ENCODE measurements at regions not wholly inside any gene's neighbourhood (a gene's known extent, or its start where the extent isn't known, plus 50 kb on each side); places are given as distances from the start of the nearest gene placed in this dataset.

- TF ChIP-seq SUZ12 (IDR thresholded peaks at IDR 0.05; ENCODE audit: extremely low read depth, insufficient read depth, insufficient read length) (no peak), YY1 (IDR thresholded peaks at IDR 0.05; ENCODE audit: insufficient read depth, insufficient read length) (no peak)
Observed at GRCh38 chr7:57364933-57365710, 84.9 kb upstream of the ZNF716 start.

Measured in NT2/D1 (cell line).